Stimulated activated CD4-positive, alpha-beta T cell treated with anti-CD3 and anti-CD28 coated beads, Interleukin-4, amount 100 ng/mL, for 48 hours (primary cell): ENCODE measurements at regions not wholly inside any gene's neighbourhood (a gene's known extent, or its start where the extent isn't known, plus 50 kb on each side); places are given as distances from the start of the nearest gene placed in this dataset.

ENCODE experiments used
- DNase-seq, 2 donors: peaks; one replicate each; pipeline ENCODE4 v3.0.0-alpha.2; 2020; ENCODE audit warnings: low read depth in 2 of 2

DNA sequence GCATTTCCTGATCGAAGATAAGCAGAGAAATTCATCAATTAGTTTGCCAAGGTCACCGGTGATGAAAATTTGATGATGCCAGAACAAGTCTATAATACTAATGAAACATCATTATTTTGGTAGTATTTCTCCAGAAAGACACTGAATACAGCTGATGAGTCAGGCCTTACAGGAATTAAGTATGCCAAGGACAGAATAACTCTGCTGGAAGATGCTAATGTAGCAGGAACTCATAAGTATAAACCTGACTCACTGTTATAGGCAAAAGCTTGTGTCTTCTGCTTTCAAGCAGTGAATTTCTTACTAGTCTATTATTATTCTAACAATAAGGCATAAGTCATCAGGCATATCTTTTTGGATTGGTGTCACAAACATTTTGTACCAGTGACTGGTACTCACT lies 1825.1 kb upstream of the IGFBP7 start:
- DNase-seq = no peak

DNA sequence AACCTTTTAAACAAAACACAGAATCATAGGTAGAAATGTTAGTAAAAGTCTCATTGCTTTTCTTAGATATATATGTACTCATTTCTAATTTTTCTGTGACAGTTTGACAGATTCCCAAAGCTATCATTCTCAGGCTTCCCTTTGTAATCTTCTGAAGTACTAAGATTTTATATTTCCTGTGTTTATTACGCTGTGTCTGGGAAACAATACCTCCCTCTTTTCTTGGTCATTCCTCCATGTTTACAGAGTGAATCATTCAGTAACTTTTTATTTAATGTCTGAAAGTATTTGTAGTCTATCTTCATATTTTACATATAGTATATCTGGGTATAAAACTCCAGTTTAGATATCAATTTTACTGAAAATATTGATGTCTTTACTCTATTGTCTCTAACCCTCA lies 1826.3 kb upstream of the IGFBP7 start:
- DNase-seq = no peak

- DNase-seq = no peak
Measured at GRCh38 chr4:58940167-58940566, 1830.0 kb upstream of the IGFBP7 start.

GRCh38 chr4:58941286-58941685 lies 1831.1 kb upstream of the IGFBP7 start:
- no peak for DNase-seq

- no peak for DNase-seq
Measured at GRCh38 chr4:58953575-58953974, 1843.4 kb upstream of the IGFBP7 start.

- DNase-seq = no peak
Measured at GRCh38 chr4:58957711-58958110, 1847.5 kb upstream of the IGFBP7 start.

DNA sequence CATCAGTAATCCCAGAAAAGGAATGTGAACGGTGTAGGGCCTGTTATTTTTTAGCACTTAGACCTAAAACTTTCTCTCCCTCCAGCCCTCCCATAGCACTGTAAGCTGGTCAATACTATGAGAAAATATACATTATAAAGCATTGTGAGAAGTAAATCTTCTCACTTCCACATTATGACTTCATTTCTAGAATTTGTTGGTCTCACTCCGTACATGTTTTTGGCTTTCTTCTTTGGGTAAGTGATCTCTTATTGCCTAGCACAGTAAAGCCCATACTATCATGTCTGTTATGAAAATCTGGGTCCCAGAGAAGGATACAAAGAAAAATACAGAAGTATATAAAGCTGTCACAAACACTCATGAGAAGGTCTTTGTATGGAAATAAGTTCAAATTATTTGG lies 1851.1 kb upstream of the IGFBP7 start:
- no peak for DNase-seq

DNA sequence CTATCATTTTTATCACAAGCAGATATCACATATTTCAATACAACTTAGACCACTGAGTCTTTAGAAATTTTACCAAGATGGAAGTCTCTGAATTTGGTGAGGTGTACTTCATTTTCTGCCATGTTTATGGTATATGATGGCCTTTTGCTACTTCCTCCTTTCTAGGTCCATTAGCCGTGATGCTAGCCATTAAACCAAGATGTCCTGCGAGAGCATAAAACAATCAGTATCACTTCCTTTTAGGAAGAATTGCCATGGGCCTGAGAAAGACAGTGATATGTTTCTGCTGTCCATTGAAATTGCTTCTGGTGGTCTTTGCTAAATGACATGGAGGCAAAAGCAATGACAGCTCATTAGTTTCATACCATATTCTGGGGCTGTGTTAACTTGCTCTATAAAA lies 1851.7 kb upstream of the IGFBP7 start:
- DNase-seq = no peak

DNA sequence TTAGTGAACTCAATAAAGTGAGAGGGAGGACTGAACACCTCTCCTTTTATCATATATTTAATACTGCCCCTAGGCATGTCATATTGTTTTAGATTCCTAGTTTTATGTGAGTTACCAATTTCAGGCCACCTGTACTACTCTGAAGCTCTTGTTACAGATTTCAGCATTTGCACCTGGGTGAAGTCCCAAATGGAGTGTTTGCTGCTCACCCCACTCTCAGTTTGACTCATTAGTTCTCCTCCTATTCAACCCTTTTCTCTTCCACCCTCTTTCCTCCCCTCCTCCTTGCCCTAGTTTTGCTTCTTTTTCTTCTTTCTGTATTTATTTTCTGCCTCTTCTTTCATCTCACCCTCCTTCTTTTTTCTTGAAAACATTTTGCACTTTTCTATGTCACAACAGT lies 1852.2 kb upstream of the IGFBP7 start:
- no peak for DNase-seq

GRCh38 chr4:58981828-58982227 lies 1871.6 kb upstream of the IGFBP7 start:
- DNase-seq = no peak

- no peak for DNase-seq
Measured at GRCh38 chr4:58983887-58984286, 1873.7 kb upstream of the IGFBP7 start.

GRCh38 chr4:59002148-59002547 lies 1892.0 kb upstream of the IGFBP7 start:
- DNase-seq = no peak

DNA sequence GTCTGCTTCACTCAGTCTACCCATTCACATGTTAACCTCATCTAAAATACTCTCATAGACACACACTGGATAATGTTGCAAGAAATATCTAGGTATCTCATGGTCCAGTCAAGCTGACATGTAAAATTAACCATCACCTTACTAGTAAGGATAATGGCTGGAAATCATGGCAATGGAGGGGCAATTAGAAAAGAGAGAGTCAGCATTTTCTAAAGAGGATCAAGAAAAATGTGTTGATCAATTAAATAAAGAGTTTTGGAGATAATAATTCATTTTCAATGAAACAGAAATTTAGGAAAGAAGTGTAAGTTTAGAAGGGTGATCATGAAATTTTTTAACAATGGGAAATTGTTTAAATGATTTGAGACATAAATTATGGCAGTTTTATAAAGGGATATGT lies 1914.1 kb upstream of the IGFBP7 start:
- DNase-seq = no peak

DNA sequence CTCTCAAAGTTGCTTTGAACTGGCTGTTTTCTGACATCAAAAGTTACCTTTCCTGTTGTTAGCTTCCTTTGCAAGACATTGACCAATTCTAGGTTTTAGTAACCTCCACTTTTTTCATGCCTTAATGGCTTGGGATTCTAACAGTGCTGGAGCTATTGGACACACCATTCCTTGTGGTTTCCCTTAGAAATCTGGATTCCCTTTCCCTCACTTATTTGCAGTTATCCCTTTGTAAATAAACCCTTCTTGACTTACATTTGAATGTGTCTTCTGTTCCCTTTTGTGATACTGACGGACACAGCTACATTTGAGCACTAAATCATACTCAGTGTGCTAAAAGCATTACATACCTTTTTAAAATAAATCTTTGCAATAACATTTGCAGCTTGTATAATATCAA lies 1927.6 kb upstream of the IGFBP7 start:
- no peak for DNase-seq

DNA sequence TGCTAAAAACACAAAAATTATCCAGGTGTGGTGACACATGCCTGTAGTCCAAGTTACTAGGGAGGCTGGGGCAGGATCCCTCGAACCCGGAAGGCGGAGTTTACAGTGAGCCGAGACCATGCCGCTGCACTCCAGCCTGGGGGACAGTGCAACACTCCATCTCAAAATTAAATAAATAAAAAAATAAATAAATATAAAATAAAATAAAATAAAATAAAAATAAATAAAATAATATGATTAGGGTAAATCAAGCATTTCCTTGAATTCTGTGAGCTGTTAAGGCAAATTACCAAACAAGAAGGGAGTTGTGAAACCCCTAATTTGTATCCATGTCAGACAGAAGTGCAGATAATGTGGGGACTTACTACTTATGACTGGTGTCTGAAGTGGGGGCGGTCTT lies 1928.9 kb upstream of the IGFBP7 start:
- DNase-seq = no peak

DNA sequence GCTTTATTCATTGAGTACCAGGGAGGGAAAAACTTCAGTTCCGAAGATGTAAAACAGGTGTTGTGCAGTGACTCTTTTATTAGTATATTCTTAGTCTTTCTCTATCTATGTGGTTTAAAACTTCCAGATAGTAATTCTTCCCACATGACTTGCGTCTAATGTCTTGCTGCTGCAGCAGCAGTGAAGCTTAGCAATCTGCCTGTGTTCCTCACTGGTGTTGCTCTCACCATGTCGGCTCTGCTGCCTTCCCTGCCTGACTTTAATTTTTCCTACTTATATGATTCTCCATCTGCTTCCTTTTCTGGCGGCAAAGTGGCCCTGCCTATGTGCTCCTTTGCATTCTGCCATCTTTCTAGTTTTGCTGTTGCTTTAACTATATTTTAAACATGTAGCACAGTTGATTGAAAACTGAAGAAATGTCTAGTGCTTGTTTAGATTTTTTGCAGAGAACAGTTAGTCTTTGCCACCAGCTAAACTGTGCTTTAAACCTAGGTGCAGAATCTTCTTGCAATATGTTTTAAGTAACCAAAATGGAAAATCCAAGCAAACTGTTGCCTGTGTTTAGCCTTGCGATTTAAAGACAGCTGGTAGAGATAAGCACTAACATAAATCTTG lies 1934.2 kb upstream of the IGFBP7 start:
- DNase-seq = no peak

GRCh38 chr4:59054086-59054485 lies 1943.9 kb upstream of the IGFBP7 start:
- DNase-seq = no peak

- DNase-seq = no peak
Measured at GRCh38 chr4:59057804-59058203, 1947.6 kb upstream of the IGFBP7 start.

- DNase-seq = no peak
Measured at GRCh38 chr4:59058543-59058942, 1948.4 kb upstream of the IGFBP7 start.

GRCh38 chr4:59060002-59060846 lies 1950.0 kb upstream of the IGFBP7 start:
- DNase-seq = no peak

GRCh38 chr4:59060895-59061294 lies 1950.7 kb upstream of the IGFBP7 start:
- DNase-seq = no peak

DNA sequence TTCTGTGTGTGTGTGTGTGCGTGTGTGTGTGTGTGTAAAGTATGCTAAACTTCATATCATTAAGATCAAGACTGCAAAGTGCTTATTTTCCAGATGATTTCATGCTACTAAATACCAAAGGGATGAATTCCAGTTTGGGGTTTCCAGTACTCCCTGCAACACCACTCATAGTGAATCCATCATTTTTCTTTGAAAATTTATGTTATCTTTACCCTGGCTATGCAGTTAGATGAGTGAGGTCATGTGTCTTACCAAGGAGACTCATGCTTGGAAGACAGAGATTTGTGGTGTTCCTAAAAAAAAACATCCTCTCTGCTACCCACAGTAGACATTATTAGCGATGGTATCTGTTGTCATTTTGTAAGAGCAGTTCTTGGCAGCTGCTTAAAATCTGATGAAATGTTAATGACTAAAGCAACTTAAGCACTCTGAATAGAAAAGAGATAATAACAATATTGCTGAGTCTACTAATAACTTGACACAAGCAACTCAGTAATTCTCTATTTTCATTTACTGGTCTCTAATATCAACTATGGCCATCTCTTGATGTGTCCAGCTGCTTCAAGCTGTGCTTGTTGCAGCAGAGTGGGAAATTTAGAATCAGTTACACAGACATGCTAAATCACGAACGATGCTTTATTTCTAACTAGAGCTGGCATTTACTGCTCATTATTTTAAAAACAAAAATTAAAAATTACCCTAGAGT lies 1953.0 kb upstream of the IGFBP7 start:
- DNase-seq = no peak
